ENCODE measurements at regions not wholly inside any gene's neighbourhood (a gene's known extent, or its start where the extent isn't known, plus 50 kb on each side); places are given as distances from the start of the nearest gene placed in this dataset.
"Not testable (repeated sequence)": the region's sequence is repeated elsewhere in the genome, so short reads cannot be mapped to it uniquely, and the experiment has no call there.

DNA sequence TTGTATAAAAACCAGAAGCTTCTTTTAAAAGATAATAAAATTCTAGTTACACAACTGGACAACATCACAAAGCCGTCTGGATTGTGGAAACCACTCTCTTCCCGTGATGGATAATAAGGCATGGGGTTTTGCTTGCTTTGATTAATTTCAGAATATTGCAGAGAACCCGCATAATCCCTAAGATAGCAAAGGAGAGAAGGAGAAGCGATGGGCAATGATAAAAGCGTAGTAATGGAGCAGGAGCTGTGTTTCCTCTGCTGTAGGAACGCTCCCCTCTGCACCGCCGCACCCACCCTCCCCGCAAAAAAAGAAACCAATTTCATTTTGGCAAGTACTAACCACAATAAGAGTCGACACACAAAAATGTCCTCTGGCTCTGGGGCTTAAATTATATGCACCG is 340.9 kb upstream of the PSMD7 start:
- no peak overlapping the region for H3K4me3 ChIP-seq (ENCODE audit: low read depth, low read length)
- DNase-seq (ENCODE audit: low read depth), result no peak
- in situ Hi-C loops (cut with HindIII; ENCODE audit: low sequenced_read_pairs), result no loop called here
- TF ChIP-seq, protein P1, sequence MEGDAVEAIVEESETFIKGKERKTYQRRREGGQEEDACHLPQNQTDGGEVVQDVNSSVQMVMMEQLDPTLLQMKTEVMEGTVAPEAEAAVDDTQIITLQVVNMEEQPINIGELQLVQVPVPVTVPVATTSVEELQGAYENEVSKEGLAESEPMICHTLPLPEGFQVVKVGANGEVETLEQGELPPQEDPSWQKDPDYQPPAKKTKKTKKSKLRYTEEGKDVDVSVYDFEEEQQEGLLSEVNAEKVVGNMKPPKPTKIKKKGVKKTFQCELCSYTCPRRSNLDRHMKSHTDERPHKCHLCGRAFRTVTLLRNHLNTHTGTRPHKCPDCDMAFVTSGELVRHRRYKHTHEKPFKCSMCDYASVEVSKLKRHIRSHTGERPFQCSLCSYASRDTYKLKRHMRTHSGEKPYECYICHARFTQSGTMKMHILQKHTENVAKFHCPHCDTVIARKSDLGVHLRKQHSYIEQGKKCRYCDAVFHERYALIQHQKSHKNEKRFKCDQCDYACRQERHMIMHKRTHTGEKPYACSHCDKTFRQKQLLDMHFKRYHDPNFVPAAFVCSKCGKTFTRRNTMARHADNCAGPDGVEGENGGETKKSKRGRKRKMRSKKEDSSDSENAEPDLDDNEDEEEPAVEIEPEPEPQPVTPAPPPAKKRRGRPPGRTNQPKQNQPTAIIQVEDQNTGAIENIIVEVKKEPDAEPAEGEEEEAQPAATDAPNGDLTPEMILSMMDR (IDR thresholded peaks at IDR 0.05; ENCODE audit: low read depth, low read length, missing control alignments), result no peak

DNA sequence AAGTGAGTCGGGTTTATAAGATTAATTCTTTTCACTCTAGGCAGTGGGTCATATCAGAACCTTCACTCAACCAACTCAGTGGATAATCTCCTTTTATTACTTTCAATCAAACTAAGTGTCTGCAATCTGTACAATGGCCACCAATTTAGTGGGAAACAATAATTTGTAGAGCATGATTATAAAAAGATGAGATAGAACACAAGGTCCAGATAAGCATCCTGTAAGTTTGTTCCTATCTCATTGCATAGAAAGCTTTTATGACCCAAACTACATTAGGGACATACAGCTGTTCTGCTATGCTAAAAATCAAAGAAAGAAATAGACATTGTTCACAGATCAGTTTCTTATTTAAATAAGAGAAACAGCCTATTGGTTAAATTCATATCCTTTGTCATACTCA is 341.4 kb upstream of the PSMD7 start:
- TF ChIP-seq, protein P1 (IDR thresholded peaks at IDR 0.05; ENCODE audit: low read depth, low read length, missing control alignments), result no peak
- no peak overlapping the region for H3K4me3 ChIP-seq (ENCODE audit: low read depth, low read length)
- in situ Hi-C loops (cut with HindIII; ENCODE audit: low sequenced_read_pairs), result no loop called here
- no peak for DNase-seq (ENCODE audit: low read depth)

DNA sequence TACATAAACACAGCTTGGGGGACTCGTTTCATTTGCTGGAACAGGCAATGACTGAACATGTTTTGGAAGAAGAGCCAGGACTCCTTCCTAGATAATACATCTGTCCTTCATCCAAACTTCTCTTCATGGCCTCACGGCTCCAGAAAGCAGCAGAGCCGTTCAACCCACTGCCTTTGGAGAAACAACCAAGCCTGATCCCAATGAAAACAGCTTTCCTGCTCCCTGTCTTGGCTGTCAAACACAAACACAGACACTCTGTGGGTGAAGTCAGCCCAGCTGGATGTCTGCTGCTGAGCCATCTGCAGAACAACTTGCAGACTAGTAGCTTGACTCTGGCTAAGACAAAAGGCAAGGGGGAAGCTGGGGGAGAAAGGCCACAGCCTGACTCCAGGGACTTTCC is 345.1 kb upstream of the PSMD7 start:
- TF ChIP-seq, protein P1 (IDR thresholded peaks at IDR 0.05; ENCODE audit: low read depth, low read length, missing control alignments), result no peak
- DNase-seq (ENCODE audit: low read depth), result no peak
- in situ Hi-C loops (cut with HindIII; ENCODE audit: low sequenced_read_pairs), result no loop called here
- H3K4me3 ChIP-seq (ENCODE audit: low read depth, low read length), result no peak overlapping the region

DNA sequence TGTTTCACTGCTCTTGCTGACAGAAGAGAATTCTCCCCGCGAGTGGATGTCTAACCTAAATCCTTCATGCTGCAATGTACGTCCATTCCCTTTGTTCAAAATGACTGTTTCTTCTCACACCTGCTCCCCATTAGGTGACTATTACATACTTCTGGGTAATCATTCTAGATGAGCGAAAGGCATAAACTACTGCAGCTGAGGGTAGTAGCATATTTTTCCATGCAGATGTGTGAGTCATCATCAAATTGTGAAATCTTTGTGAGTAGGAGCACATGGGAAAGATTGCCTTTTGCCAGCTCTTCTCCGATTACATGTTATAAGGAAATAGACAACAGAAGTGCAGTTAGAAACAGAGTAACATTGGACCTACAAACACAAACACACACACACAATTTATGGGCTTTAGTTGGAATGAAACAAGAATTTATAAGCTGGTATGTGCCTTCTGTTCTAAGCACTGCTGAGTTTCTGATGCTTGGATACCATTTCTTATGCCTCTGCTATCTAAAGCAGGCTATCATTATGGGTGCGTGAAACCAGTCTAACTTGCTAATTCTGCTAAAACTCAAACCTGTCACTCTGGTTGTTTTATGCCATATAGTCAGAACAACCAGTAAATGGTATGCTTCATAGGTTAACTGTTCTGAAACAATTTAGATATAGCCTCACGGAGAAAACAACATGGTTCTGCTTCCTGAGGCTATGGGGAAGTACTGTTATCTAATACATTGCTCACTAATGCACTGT is 346.9 kb upstream of the PSMD7 start:
- DNase-seq (ENCODE audit: low read depth), result no peak
- H3K4me3 ChIP-seq (ENCODE audit: low read depth, low read length), result no peak overlapping the region
- in situ Hi-C loops (cut with HindIII; ENCODE audit: low sequenced_read_pairs), result no loop called here

DNA sequence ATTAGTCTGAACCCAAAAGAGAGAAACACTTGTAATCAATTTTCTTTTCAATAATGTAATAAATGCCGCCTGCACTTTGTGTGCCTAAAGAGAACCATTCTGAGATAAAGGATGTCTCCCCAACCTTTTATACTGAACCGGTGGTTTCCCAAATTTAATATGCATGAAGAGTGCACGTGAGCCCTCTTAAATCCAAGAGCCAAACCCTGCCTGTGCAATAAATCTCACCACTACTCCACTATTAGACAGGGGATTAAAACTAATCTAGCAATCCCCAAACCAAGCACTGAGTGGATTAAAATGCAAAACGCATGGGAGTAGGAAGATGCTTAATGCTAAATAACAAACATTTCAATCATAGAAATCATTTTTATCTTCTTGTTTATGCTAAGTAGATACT is 351.0 kb upstream of the PSMD7 start:
- in situ Hi-C loops (cut with HindIII; ENCODE audit: low sequenced_read_pairs), result no loop called here
- H3K4me3 ChIP-seq (ENCODE audit: low read depth, low read length), result no peak overlapping the region
- TF ChIP-seq, protein P1 (IDR thresholded peaks at IDR 0.05; ENCODE audit: low read depth, low read length, missing control alignments), result no peak
- DNase-seq (ENCODE audit: low read depth), result no peak

More for the DNA sequence above, 346.9 kb upstream of the PSMD7 start:
- TF ChIP-seq, protein P1 (IDR thresholded peaks at IDR 0.05; ENCODE audit: low read depth, low read length, missing control alignments), result no peak

DNA sequence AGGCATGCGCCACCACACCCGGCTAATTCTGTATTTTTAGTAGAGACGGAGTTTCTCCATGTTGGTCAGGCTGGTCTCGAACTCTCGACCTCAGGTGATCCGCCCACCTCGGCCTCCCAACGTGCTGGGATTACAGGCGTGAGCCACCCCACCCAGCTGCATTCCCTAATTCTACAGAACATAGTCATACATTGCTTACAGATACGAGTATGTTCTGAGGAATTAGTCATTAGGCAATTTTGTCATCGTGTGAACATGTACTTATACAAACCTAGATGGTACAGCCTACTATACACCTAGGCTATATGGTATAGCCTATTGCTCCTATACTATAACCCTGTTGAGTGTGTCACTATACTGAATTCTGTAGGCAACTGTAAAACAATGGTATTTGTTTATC is 353.4 kb upstream of the PSMD7 start:
- in situ Hi-C loops (cut with HindIII; ENCODE audit: low sequenced_read_pairs); DNase-seq (ENCODE audit: low read depth); H3K4me3 ChIP-seq (ENCODE audit: low read depth, low read length): not testable (repeated sequence)

DNA sequence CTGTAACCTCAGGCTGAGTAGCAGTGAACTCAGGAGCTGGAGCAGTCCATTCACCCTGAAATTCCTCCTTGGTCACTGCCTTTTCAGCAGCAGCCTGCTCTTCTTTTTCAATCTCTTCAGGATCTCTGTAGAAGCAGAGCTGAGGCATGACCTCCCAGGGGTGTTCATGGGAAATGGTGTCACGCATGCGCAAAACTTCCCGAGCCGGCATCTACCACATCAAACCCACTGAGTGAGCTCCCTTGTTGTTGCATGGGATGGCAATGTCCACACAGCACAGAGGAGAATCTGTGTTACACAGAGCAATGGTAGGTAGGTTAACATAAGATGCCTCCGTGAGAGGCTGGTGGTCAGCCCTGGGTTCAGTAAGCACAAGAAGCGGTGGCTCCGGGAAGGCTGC is 355.8 kb upstream of the PSMD7 start:
- in situ Hi-C loops (cut with HindIII; ENCODE audit: low sequenced_read_pairs); H3K4me3 ChIP-seq (ENCODE audit: low read depth, low read length); DNase-seq (ENCODE audit: low read depth): not testable (repeated sequence)

DNA sequence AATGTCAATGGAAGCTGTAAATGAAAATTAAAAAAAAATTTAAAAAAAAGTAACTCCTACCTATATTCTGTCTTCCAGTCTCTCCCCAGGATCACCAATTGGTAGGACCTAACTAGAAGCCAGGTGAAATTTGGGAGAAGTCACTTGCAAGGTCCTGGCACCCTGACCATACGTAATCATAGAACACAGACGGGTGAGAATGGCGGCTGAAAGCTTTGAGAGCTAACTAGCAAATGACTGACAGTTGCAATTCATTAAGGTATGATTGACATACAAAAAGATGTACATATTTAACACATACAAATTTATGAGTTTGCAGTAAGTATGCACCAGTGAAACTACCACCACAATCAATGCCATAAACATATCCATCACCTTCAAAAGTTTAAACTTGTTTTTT is 372.7 kb upstream of the PSMD7 start:
- in situ Hi-C loops (cut with HindIII; ENCODE audit: low sequenced_read_pairs), result no loop called here
- no peak overlapping the region for H3K4me3 ChIP-seq (ENCODE audit: low read depth, low read length)
- DNase-seq (ENCODE audit: low read depth), result no peak
- TF ChIP-seq, protein P1 (IDR thresholded peaks at IDR 0.05; ENCODE audit: low read depth, low read length, missing control alignments), result no peak

Measured in astrocyte of the cerebellum (primary cell).